HepG2 (cell line): ENCODE measurements at regions not wholly inside any gene's neighbourhood (a gene's known extent, or its start where the extent isn't known, plus 50 kb on each side); places are given as distances from the start of the nearest gene placed in this dataset.

ENCODE experiments used
- EP300 ChIP-seq, 3 experiments: sonication (generic) in 1 of 3; formaldehyde crosslinking in 1 of 3; IDR thresholded peaks; 2 replicates each; pipeline versions ENCODE4 v1.5.1 to v1.6.1; 2011 to 2020; ENCODE audit warnings: low read depth in 2 of 3, low read length in 2 of 3, borderline replicate concordance in 1 of 3, improper control_type of control experiment in 1 of 3, mild to moderate bottlenecking in 1 of 3, missing genetic modification reagents in 1 of 3, moderate library complexity in 1 of 3
- GABPB1 ChIP-seq: IDR thresholded peaks from 2 replicates; pipeline ENCODE4 v1.6.1; 2016; ENCODE audit warnings: mild to moderate bottlenecking, missing genetic modification reagents, moderate library complexity, missing compliant biosample characterization
- LCORL ChIP-seq, 2 experiments: fragments of 450-650 bp in 1 of 2; sonication (generic) in 1 of 2; formaldehyde crosslinking in 1 of 2; IDR thresholded peaks; 2 replicates each; pipeline versions ENCODE4 v1.5.0 to v1.6.1; 2017 to 2020; ENCODE audit warnings: antibody characterized with exemption in 1 of 2, missing genetic modification reagents in 1 of 2
- NR2F6 ChIP-seq, 2 experiments: IDR thresholded peaks; 2 replicates each; pipeline ENCODE4 v1.6.1; 2016; ENCODE audit warnings: antibody characterized with exemption in 1 of 2, mild to moderate bottlenecking in 1 of 2
- POLR2A ChIP-seq, 2 experiments: IDR thresholded peaks; 2 replicates each; pipeline ENCODE4 v1.6.1; 2011; ENCODE audit warnings: low read depth in 2 of 2, low read length in 2 of 2, mild to moderate bottlenecking in 1 of 2, moderate library complexity in 1 of 2; ENCODE audit not compliant: insufficient read depth in 1 of 2
- SIN3A ChIP-seq: IDR thresholded peaks from 2 replicates; pipeline ENCODE4 v1.6.1; 2011; ENCODE audit warnings: low read depth, mild to moderate bottlenecking, control low read depth, low read length, borderline replicate concordance
- TBX3 ChIP-seq: fragments of 450-650 bp; IDR thresholded peaks from 2 replicates; pipeline ENCODE4 v1.6.1; 2017; ENCODE audit warnings: antibody characterized with exemption, mild to moderate bottlenecking, inconsistent platforms, borderline replicate concordance
- TCF7L2 ChIP-seq: IDR thresholded peaks from 2 replicates; pipeline ENCODE4 v1.6.1; 2011; ENCODE audit warnings: mild to moderate bottlenecking, low read depth, low read length, moderate library complexity
- ZKSCAN1 ChIP-seq: fragments of 150-350 bp; IDR thresholded peaks from 2 replicates; pipeline ENCODE4 v1.6.1; 2014; ENCODE audit warnings: low read length
- ZNF292 ChIP-seq: sonication (generic); formaldehyde crosslinking; IDR thresholded peaks from 2 replicates; pipeline ENCODE4 v1.8.1; 2022; ENCODE audit warnings: mild to moderate bottlenecking, low read depth, missing genetic modification reagents, borderline replicate concordance
- TF ChIP-seq, protein P1 (sequence below): sonication (generic); formaldehyde crosslinking; IDR thresholded peaks from 2 replicates; pipeline ENCODE4 v1.5.0; 2020; ENCODE audit warnings: missing genetic modification reagents
- TF ChIP-seq, protein P2 (sequence below): sonication (generic); formaldehyde crosslinking; IDR thresholded peaks from 2 replicates; pipeline ENCODE4 v1.9.0; 2021; ENCODE audit warnings: missing genetic modification reagents, borderline replicate concordance
- TF ChIP-seq, protein P3 (sequence below): sonication (generic); formaldehyde crosslinking; IDR thresholded peaks from 2 replicates; pipeline ENCODE4 v1.5.0; 2020; ENCODE audit warnings: mild to moderate bottlenecking, missing genetic modification reagents, moderate library complexity
- TF ChIP-seq, protein P4 (sequence below), 2 experiments: IDR thresholded peaks; 2 replicates each; pipeline ENCODE4 v1.6.1; 2011 to 2012; ENCODE audit warnings: low read length in 2 of 2, borderline replicate concordance in 1 of 2, low read depth in 1 of 2, mild to moderate bottlenecking in 1 of 2, moderate library complexity in 1 of 2

DNA sequence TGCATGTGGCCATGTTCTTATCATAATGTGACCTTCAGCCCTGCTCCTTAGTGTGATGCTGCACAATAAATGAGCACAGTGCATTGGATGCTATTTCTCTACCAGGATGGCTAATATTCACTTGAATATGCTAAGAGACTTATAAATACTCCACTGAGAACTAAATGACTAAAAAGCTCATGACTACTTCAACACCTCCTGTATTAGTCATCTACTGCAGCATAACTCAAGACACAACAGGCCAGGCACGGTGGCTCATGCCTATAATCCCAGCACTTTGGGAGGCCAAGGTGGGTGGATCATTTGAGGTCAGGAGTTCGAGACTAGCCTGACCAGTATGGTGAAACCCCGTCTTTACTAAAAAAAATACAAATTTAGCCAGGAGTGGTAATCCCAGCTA, 213.4 kb downstream of the RND3 start:
- no peak for TF ChIP-seq NR2F6 (IDR thresholded peaks at IDR 0.05)
- TF ChIP-seq NR2F6 (CRISPR knock-in tag; IDR thresholded peaks at IDR 0.05), result no peak
- TF ChIP-seq EP300 (IDR thresholded peaks at IDR 0.05; ENCODE audit: low read depth in 2 of 2, low read length in 2 of 2), result no peak
- no peak for TF ChIP-seq EP300 (CRISPR knock-in tag; IDR thresholded peaks at IDR 0.05; ENCODE audit: borderline replicate concordance)
- TF ChIP-seq ZNF292 (CRISPR knock-in tag), result no peak
- no peak for TF ChIP-seq POLR2A (IDR thresholded peaks at IDR 0.05; ENCODE audit: insufficient read depth in 1 of 2, low read depth in 2 of 2, low read length in 2 of 2)
- TF ChIP-seq GABPB1 (CRISPR knock-in tag), result no peak
- TF ChIP-seq, protein P1, sequence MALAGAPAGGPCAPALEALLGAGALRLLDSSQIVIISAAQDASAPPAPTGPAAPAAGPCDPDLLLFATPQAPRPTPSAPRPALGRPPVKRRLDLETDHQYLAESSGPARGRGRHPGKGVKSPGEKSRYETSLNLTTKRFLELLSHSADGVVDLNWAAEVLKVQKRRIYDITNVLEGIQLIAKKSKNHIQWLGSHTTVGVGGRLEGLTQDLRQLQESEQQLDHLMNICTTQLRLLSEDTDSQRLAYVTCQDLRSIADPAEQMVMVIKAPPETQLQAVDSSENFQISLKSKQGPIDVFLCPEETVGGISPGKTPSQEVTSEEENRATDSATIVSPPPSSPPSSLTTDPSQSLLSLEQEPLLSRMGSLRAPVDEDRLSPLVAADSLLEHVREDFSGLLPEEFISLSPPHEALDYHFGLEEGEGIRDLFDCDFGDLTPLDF (CRISPR knock-in tag), result no peak
- TF ChIP-seq, protein P2, sequence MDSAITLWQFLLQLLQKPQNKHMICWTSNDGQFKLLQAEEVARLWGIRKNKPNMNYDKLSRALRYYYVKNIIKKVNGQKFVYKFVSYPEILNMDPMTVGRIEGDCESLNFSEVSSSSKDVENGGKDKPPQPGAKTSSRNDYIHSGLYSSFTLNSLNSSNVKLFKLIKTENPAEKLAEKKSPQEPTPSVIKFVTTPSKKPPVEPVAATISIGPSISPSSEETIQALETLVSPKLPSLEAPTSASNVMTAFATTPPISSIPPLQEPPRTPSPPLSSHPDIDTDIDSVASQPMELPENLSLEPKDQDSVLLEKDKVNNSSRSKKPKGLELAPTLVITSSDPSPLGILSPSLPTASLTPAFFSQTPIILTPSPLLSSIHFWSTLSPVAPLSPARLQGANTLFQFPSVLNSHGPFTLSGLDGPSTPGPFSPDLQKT (CRISPR knock-in tag), result no peak
- TF ChIP-seq, protein P3, sequence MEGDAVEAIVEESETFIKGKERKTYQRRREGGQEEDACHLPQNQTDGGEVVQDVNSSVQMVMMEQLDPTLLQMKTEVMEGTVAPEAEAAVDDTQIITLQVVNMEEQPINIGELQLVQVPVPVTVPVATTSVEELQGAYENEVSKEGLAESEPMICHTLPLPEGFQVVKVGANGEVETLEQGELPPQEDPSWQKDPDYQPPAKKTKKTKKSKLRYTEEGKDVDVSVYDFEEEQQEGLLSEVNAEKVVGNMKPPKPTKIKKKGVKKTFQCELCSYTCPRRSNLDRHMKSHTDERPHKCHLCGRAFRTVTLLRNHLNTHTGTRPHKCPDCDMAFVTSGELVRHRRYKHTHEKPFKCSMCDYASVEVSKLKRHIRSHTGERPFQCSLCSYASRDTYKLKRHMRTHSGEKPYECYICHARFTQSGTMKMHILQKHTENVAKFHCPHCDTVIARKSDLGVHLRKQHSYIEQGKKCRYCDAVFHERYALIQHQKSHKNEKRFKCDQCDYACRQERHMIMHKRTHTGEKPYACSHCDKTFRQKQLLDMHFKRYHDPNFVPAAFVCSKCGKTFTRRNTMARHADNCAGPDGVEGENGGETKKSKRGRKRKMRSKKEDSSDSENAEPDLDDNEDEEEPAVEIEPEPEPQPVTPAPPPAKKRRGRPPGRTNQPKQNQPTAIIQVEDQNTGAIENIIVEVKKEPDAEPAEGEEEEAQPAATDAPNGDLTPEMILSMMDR, result no peak
- TF ChIP-seq TCF7L2, result no peak
- no peak for TF ChIP-seq TBX3
- TF ChIP-seq ZKSCAN1, result no peak
- TF ChIP-seq SIN3A, result no peak
- TF ChIP-seq, protein P4, sequence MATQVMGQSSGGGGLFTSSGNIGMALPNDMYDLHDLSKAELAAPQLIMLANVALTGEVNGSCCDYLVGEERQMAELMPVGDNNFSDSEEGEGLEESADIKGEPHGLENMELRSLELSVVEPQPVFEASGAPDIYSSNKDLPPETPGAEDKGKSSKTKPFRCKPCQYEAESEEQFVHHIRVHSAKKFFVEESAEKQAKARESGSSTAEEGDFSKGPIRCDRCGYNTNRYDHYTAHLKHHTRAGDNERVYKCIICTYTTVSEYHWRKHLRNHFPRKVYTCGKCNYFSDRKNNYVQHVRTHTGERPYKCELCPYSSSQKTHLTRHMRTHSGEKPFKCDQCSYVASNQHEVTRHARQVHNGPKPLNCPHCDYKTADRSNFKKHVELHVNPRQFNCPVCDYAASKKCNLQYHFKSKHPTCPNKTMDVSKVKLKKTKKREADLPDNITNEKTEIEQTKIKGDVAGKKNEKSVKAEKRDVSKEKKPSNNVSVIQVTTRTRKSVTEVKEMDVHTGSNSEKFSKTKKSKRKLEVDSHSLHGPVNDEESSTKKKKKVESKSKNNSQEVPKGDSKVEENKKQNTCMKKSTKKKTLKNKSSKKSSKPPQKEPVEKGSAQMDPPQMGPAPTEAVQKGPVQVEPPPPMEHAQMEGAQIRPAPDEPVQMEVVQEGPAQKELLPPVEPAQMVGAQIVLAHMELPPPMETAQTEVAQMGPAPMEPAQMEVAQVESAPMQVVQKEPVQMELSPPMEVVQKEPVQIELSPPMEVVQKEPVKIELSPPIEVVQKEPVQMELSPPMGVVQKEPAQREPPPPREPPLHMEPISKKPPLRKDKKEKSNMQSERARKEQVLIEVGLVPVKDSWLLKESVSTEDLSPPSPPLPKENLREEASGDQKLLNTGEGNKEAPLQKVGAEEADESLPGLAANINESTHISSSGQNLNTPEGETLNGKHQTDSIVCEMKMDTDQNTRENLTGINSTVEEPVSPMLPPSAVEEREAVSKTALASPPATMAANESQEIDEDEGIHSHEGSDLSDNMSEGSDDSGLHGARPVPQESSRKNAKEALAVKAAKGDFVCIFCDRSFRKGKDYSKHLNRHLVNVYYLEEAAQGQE (IDR thresholded peaks at IDR 0.05; ENCODE audit: borderline replicate concordance in 1 of 2, low read depth in 1 of 2, low read length in 2 of 2), result no peak
- no peak for TF ChIP-seq LCORL (IDR thresholded peaks at IDR 0.05)
- TF ChIP-seq LCORL (CRISPR knock-in tag; IDR thresholded peaks at IDR 0.05), result no peak
